ENCODE measurements at regions not wholly inside any gene's neighbourhood (a gene's known extent, or its start where the extent isn't known, plus 50 kb on each side); places are given as distances from the start of the nearest gene placed in this dataset.

DNA sequence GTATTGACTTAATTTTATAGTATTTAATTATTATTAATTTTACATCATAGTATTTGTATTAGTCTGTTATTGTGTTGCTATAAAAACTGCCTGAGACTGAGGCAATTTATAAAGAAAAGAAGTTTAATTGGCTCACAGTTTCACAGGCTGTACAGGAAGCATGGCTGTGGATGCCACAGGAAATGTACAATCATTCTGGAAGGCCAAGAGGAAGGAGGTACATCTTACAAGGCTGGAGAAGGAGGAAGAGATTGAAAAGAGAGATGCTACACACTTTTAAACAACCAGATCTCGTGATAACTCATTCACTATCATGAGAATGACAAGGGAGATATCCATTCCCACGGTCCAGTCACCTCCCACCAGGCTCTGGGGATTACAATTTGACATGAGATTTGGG lies 2019.4 kb upstream of the PIK3C3 start:
- CTCF ChIA-PET = no interaction called here
- no peaks in the 10 kb centered on the region for H3K27me3 Mint-ChIP-seq (ENCODE audit: insufficient read depth, unreplicated experiment)
- no peaks in the 10 kb centered on the region for H3K36me3 ChIP-seq (ENCODE audit: control insufficient read depth, insufficient read depth, low read length)
- intact Hi-C loops (cut with micrococcal nuclease; ENCODE audit: unreplicated experiment) = no loop called here
- POLR2A ChIA-PET = no interaction called here
- no TSS peak for BruUV-seq (replicated peaks)
- H3K9me3 ChIP-seq = no peaks in the 10 kb centered on the region
- no peak overlapping the region for H3K4me3 Mint-ChIP-seq (ENCODE audit: unreplicated experiment)
- H3K4me1 ChIP-seq = no peaks in the 10 kb centered on the region
- no peaks in the 10 kb centered on the region for H3K36me3 Mint-ChIP-seq (ENCODE audit: insufficient read depth, unreplicated experiment)
- H3K9me3 Mint-ChIP-seq (ENCODE audit: unreplicated experiment) = no peaks in the 10 kb centered on the region
- DNase-seq = no peak
- H3K4me3 ChIP-seq (ENCODE audit: low read depth, low read length) = no peak overlapping the region
- H3K4me1 Mint-ChIP-seq (ENCODE audit: low read depth, unreplicated experiment) = no peaks in the 10 kb centered on the region
- TF ChIP-seq CTCF (IDR thresholded peaks at IDR 0.05; ENCODE audit: insufficient read depth in 1 of 2, low read depth in 1 of 2, low read length in 1 of 2, severe bottlenecking in 1 of 2, unreplicated experiment in 1 of 2) = no peak
- H3K27ac Mint-ChIP-seq (ENCODE audit: unreplicated experiment) = no peak overlapping the region
- H3K27me3 ChIP-seq (replicated peaks; ENCODE audit: control insufficient read depth, insufficient read depth, low read length) = no peaks in the 10 kb centered on the region

- H3K27ac Mint-ChIP-seq (ENCODE audit: unreplicated experiment) = no peak overlapping the region
- no peaks in the 10 kb centered on the region for H3K36me3 Mint-ChIP-seq (ENCODE audit: insufficient read depth, unreplicated experiment)
- BruUV-seq (replicated peaks) = no TSS peak
- no peaks in the 10 kb centered on the region for H3K4me1 ChIP-seq
- intact Hi-C loops (cut with micrococcal nuclease; ENCODE audit: unreplicated experiment) = no loop called here
- ChIA-PET CTCF (no interaction called here), POLR2A (no interaction called here)
- no peak overlapping the region for H3K4me3 Mint-ChIP-seq (ENCODE audit: unreplicated experiment)
- DNase-seq = no peak
- no peak overlapping the region for H3K4me3 ChIP-seq (ENCODE audit: low read depth, low read length)
- H3K27me3 ChIP-seq (replicated peaks; ENCODE audit: control insufficient read depth, insufficient read depth, low read length) = no peaks in the 10 kb centered on the region
- H3K4me1 Mint-ChIP-seq (ENCODE audit: low read depth, unreplicated experiment) = no peaks in the 10 kb centered on the region
- H3K9me3 ChIP-seq = no peaks in the 10 kb centered on the region
- no peaks in the 10 kb centered on the region for H3K36me3 ChIP-seq (ENCODE audit: control insufficient read depth, insufficient read depth, low read length)
- no peaks in the 10 kb centered on the region for H3K9me3 Mint-ChIP-seq (ENCODE audit: unreplicated experiment)
- no peak for TF ChIP-seq CTCF (IDR thresholded peaks at IDR 0.05; ENCODE audit: insufficient read depth in 1 of 2, low read depth in 1 of 2, low read length in 1 of 2, severe bottlenecking in 1 of 2, unreplicated experiment in 1 of 2)
- no peaks in the 10 kb centered on the region for H3K27me3 Mint-ChIP-seq (ENCODE audit: insufficient read depth, unreplicated experiment)
These were observed 2036.2 kb upstream of the PIK3C3 start for GRCh38 chr18:39918847-39919246.

DNA sequence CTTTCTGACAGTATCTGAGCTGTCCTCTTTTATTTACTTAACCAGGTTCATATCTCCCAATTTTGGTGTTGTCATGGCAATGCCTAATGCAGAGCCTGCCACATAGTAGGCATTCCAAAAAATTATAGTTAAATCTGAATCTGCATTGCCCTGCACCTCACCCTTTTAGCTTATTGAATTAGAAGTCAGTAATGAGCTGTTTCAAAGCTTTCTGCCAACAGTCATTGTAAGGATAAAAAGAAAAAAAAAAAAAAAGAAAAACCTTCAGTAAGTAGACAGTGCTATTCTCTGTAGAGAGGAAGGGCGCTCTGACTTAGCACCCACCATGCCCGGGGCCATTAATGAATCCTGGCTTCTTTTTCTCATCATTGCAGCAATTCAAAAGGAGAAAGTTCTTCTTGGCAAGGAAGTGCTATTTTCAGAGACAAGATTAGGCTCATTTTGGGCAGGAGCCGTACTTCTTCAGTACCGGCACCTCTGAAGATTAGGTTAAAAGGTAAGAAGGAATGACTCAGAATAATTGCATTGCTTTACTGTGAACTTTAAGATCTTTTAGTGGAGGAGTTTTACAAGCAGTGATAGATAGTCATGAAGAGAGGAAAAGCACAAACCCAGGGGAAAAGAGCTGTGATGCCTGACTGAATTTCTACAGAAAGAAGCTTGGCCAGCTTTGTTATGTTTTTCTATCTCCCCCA lies 2041.2 kb upstream of the PIK3C3 start:
- no peak for TF ChIP-seq CTCF (IDR thresholded peaks at IDR 0.05; ENCODE audit: insufficient read depth in 1 of 2, low read depth in 1 of 2, low read length in 1 of 2, severe bottlenecking in 1 of 2, unreplicated experiment in 1 of 2)
- POLR2A ChIA-PET = no interaction called here
- CTCF ChIA-PET = no interaction called here
- Histone ChIP-seq H3K9me3 (no peaks in the 10 kb centered on the region), H3K4me3 (ENCODE audit: low read depth, low read length) (no peak overlapping the region), H3K36me3 (ENCODE audit: control insufficient read depth, insufficient read depth, low read length) (no peaks in the 10 kb centered on the region), H3K27me3 (replicated peaks; ENCODE audit: control insufficient read depth, insufficient read depth, low read length) (no peaks in the 10 kb centered on the region), H3K4me1 (no peaks in the 10 kb centered on the region)
- Mint-ChIP-seq H3K27ac (ENCODE audit: unreplicated experiment) (no peak overlapping the region), H3K27me3 (ENCODE audit: insufficient read depth, unreplicated experiment) (no peaks in the 10 kb centered on the region), H3K4me1 (ENCODE audit: low read depth, unreplicated experiment) (no peaks in the 10 kb centered on the region), H3K36me3 (ENCODE audit: insufficient read depth, unreplicated experiment) (no peaks in the 10 kb centered on the region), H3K9me3 (ENCODE audit: unreplicated experiment) (no peaks in the 10 kb centered on the region), H3K4me3 (ENCODE audit: unreplicated experiment) (no peak overlapping the region)
- intact Hi-C loops (cut with micrococcal nuclease; ENCODE audit: unreplicated experiment) = no loop called here
- no TSS peak for BruUV-seq (replicated peaks)
- DNase-seq = no peak

All from Caco-2 (cell line).